Right ventricle myocardium inferior (tissue), 1 donor: ENCODE measurements at regions not wholly inside any gene's neighbourhood (a gene's known extent, or its start where the extent isn't known, plus 50 kb on each side); places are given as distances from the start of the nearest gene placed in this dataset.
A peak's percentile ranks its signal among the peaks of the same experiment; 100 is the strongest.
"Not testable (repeated sequence)": the region's sequence is repeated elsewhere in the genome, so short reads cannot be mapped to it uniquely, and the experiment has no call there.

Source experiments
- ATAC-seq: fragments of 200-7000 bp; cut with Tn5 transposase; one replicate; pipeline ENCODE4 v1.9.1; 2020; ENCODE audit warnings: mild to moderate bottlenecking, moderate library complexity
- DNase-seq: peaks from one replicate; pipeline ENCODE4 v3.0.0; 2021; ENCODE audit errors: missing footprints
- intact Hi-C: fragments of 100-400 bp; cut with DNase I; formaldehyde crosslinking; loops from one replicate; pipeline ENCODE4 v1.11.0; 2022
- donor health status: DM: no; HTN: yes; CAD: no; lungs with severe emphysema.

DNA sequence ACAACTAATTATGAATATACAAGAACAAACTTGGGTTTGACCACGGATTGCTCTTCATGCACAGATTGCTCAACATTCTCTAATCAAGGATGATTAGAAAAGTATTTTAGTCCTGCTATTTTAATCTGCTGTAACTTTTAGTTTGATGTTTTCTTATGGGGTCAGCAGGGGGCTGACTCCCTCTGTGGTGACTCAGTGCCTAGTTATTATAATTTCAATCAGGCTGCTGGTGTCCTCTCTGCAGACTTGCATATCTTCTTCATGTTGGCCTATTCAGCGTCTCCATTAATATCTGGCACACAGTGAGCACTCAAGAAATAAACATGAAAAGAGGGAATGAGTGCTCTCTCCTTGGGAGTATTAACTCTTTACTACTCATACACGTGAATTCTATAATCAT, 223.8 kb upstream of the DDI1 start:
- intact Hi-C loops: no loop called here
- no peak for DNase-seq
- ATAC-seq: no peak

DNA sequence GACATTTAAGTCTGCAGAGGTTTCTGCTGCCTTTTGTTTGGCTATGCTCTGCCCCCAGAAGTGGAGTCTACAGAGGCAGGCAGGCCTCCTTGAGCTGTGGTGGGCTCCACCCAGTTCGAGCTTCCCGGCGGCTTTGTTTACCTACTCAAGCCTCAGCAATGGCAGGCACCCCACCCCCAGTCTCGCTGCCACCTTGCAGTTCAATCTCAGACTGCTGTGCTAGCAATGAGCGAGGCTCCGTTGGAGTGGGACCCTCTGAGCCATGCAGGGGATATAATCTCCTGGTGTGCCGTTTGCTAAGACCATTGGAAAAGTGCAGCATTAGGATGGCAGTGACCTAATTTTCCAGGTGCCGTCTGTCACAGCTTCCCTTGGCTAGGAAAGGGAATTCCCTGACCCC, 216.1 kb upstream of the DDI1 start:
- ATAC-seq, DNase-seq, intact Hi-C loops: not testable (repeated sequence)

DNA sequence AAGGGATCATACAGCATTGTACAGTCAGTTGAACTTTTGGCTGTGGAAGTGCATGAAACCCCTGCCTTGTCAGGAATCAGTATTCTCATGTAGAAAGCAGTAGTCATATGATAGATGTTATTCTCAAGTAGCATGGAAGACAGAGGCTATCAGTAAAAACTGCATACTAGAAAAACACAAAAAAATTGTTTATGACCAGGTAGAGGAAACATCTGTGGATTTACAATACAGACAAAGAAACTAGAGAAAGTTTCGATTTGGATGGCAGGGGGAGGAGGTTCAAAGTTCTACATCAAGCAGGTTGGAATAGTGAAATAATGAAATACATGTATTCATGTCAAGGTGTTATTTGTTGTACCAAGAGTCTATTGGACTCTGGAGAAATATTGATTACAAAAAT, 212.3 kb upstream of the DDI1 start:
- no peak for ATAC-seq
- intact Hi-C loops: no loop called here
- DNase-seq: no peak

DNA sequence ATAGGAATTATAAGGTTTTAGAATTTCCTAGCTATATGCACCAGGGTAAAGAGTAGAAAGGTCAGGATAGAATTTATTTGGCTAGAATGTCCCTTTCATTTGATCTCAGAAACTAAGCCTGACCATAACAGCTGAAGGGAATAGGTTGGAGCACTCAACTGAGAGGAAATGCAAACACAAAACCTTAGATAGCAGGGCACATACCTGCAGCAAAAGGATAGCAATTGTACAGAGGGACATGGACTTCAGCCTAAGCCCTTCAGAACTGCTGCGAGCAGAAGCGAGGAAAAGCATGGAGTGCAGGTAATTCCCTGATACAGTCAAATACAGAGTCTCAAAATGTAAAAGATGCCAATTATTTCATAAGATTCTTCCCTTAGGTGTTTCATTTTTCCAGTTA, 211.0 kb upstream of the DDI1 start:
- intact Hi-C loops: no loop called here
- DNase-seq: no peak
- no peak for ATAC-seq

DNA sequence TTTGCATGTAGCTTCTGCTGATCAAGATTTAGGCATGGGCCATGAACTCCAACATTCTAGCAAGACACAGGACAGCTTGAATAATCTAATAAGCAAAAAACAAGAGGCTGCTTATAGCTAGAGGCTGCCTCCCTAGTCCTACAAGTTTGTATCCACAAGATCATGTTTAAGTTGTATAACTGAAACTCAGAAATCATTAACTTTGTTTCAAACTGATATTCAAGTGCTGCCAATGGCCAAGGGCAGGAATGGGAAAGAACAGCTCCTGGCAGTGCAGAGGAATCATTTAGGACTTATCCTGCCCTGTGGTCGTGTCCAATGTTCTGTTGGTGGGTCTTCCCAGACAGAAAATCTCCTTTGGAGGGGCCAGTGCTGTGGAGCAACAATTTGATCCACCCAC, 209.6 kb upstream of the DDI1 start:
- intact Hi-C loops: no loop called here
- ATAC-seq (no peak), DNase-seq (no peak)

DNA sequence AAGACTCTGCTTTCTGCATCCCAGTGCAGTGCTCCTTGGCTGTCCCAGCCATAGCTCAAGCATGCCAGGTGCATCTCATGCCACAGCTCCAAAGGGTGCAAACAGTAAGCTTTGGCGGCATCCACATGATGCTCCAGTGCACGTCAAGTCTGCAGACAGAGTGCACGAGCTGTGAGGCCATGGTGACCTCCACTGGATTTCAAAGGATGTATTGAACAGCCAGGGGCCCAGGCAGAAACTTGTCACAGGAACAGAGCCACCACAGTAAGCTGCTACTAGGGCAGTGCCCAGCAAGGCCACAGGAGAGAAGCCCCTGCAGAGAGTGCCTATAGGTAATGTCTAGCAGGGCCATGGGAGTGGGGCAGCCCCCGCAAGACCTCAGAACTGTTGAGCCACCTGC, 206.8 kb upstream of the DDI1 start:
- ATAC-seq (no peak), DNase-seq (peak; percentile 62)
- intact Hi-C loops: no loop called here

DNA sequence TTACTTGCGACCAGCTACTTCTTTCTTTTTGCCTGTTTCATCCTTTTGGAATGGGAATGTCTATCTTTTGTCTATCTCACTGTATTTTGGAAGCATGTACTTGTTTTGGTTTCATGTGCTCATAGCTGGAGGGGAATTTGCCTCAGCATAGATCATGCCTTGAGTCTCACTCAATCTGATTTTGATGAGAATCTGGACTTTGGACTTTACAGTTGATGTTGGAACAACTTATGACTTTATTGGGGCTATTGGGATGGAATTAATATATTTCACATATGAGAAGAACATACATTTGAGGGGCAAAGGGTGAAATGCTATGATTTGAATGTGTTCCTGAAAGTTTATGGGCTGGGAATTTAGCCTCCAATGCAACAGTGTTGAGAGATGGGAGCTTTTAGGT, 206.2 kb upstream of the DDI1 start:
- intact Hi-C loops: no loop called here
- no peak for DNase-seq
- ATAC-seq: no peak

DNA sequence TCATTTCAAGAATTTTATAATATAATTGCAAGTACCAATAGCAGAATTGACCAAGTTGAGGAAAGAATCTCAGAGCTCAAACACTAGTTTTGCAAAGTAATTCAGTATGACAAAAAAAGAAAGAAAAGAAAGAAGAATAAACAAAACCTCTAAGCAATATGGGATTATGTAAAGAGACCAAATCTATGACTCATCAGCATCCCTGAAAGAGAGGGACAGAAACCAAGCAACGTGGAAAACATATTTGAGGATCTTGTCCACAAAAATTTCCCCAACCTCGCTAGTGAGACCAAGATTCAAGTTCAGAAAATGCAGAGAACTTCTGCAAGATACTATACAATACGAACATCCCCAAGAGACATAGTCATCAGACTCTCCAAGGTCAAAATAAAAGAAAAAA, 203.7 kb upstream of the DDI1 start:
- DNase-seq (no peak), ATAC-seq (no peak)
- intact Hi-C loops: no loop called here

DNA sequence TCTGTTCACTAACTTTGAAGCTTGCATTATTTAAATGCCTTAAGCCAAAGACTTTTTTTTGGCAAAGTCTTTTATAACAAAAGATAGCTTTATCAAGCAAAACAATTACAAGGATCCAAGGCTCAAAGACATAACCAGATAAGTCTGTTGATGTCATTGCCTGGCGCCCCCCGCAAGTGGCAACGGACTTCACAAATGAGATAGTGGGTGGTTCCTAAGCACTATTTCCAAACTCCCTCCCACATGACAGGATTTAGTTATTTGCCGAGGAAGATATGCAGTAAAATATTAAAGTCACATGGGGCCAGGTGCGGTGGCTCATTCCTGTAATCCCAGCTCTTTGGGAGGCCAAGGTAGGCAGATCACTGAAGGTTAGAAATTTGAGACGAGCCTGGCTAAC, 194.2 kb upstream of the DDI1 start:
- intact Hi-C loops: no loop called here
- ATAC-seq (no peak), DNase-seq (peak; percentile 53)

DNA sequence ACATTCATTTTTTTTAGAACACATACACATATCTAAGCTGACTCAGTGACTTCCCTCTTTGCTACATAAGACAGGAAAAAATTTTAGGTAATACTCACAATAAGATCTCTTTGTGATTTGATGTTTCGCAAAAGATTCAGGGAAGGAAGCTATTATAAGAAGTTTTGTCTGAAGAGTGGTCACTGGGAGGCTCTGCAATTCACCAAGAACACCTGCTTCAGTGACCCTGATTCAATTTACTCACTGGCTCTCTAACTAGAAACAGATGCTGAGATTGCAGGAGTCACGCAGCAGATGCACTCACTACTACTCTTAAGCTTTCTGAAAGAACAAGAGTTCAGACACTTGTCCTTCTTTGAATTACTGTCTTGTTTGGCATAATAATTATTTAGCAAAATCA, 193.6 kb upstream of the DDI1 start:
- DNase-seq (no peak), ATAC-seq (no peak)
- intact Hi-C loops: no loop called here

DNA sequence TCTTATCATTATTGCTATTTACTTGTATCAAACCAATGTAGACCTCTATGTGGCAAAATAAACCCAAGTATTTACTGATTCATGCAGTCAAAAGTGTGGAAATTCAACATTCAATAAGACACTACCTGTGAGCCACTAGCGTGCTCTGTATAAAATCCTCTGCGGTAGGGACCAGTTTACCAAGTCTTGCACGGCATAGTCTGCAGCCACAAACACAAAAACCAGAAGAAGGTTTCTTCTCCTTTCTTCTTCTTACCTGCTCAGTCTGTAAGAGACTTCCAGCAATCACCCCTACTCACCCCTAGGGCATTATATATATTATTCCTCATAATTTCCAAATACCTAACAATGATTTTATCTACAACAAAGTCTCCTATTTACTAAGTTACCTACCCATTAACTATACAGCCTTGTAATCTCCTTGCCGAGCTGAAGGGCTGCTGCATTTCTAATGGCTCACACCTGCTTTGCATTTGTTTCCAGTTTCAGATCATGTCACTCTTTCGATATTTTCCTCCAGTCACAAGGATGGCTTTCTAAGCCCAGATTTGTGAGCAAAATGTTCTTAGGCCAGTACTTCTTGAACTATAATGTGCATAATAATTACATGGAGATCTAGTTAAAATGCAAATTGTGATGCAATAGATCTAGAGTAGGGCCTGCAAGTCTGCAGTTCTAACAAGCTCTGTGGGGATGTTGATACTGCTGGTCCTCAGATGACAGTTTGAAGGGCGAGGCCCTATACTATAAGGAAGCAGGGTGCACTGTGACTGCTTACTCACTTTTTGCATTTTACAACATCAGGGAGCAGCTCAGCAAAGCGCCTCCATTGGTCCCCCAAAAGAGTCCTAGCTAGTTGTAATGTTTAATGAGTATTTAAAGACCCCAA, 191.9 kb upstream of the DDI1 start:
- intact Hi-C loops: no loop called here
- DNase-seq (no peak), ATAC-seq (no peak)

DNA sequence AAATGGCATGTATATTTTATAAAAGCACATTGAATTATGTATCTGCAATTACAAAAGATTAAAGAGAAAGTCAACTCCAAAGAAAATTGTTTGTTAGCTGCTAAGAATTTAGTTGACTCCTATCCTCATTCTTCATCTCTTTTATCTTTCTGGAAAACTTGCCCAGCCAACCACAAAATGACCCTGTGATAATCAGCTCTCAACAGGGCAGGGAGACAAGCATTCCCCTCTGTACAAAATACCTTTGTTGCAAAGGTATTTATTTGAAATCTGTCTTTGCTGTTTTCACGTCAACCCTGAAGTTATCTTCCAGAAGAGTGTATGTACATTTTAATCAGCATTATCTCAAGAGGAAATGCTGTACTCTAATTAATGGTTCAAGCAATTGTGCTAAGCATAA, 191.1 kb upstream of the DDI1 start:
- intact Hi-C loops: no loop called here
- DNase-seq (no peak), ATAC-seq (no peak)

DNA sequence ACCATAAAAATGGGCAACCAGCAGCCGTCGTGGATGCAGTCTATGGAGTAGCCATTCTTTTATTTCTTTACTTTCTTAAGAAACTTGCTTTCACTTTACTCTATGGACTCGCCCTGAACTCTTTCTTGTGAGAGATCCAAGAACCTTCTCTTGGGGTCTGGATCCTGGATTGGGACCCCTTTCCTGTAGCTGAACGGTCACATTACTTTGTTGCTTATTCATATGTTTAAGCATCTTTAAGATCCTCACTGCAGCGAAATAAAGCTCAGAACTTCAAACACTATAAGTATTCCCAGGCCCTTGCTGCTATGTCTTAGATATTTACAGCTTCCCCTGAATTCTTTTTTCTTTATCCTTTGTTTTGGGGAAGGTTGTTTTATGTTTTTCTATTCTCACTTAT, 187.8 kb upstream of the DDI1 start:
- DNase-seq: no peak
- no peak for ATAC-seq
- intact Hi-C loops: no loop called here

DNA sequence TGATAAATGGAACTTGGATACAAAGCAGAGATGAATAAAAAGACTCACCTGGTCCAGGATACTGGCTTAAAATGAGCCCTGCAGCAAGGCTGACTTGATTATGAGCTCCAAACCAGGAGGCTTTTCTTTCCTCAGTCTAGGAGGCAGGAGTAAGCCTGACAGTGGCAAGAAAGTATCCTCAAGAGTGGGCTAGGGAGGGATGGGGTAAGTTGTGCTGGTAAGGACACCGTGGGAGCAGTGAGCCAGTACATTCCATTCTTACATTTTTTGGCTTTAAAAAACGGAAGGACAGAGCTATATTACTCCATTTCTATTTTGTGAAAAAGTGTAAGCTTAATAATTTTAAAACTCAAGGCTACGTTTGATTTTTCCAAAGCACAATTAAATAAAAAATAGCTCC, 187.1 kb upstream of the DDI1 start:
- peak; percentile 52 for ATAC-seq
- intact Hi-C loops: no loop called here
- no peak for DNase-seq

DNA sequence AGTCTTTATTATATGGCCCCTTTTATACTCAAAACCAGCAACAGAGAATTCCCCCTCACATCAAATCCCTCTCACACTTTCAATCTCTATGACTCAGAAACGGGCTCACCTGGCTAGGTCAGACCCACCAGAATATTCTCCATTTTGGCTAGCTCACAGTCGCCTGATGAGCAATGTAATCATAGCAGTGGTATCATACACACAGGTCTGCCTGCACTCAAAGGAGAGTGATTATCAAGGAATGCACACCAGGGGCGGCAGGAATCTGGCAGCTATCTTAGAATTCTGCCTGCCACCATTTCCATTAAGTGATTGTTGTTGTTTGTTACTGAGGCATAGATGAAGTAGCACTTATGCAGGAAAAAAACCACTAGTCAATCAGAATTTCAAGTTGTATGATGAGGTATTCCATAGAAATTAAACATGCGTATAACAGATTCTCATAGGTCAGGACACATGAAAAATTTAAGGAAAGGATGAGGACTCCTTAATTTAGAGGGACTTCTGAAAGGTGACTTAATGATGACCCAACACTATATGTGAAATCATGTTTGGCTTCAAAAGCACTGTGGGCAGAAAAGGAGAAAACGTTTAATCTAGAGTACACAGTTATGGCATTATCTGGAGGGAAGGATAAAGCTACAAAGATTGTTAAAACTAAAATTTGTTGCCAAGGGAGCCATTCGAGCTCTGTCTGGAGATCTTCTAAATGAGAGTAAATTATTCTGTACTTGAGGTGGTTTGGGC, 185.8 kb upstream of the DDI1 start:
- ATAC-seq: no peak
- intact Hi-C loops: no loop called here
- DNase-seq: no peak

DNA sequence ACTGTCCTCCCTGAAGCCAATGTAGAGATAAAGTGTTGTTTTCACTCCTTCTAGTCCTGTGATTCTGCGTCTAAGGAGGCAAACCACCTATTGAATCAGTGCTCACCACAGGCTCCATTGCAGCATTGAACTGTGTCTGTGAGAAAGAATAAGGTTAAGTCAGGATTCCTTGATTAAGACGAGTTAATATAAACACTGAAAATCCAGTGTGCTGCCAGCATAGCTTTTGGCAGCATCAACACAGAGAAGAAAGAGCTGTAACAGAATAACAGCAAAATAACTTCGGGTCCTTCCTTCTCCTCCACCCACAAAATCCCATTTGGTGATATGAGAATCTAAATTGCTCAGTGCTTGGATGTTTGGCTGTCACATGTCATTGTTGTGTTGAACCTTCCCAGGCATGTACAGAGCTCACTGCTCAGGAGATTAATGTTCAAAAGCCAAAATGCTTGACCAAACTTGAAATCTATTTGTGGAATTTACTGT, 185.2 kb upstream of the DDI1 start:
- no peak for DNase-seq
- peak; percentile 63 for ATAC-seq
- intact Hi-C loops: no loop called here
